MG63 (cell line): ENCODE measurements at regions not wholly inside any gene's neighbourhood (a gene's known extent, or its start where the extent isn't known, plus 50 kb on each side); places are given as distances from the start of the nearest gene placed in this dataset.
"Not testable (repeated sequence)": the region's sequence is repeated elsewhere in the genome, so short reads cannot be mapped to it uniquely, and the experiment has no call there.

ENCODE experiments used
- DNase-seq: peaks from one replicate; pipeline ENCODE4 v3.0.0-alpha.2; 2020
- H3K27me3 ChIP-seq: fragments of 250-450 bp; sonication (Bioruptor Pico); 2 replicates; pipeline ENCODE4 v1.5.1; 2020; ENCODE audit warnings: mild to moderate bottlenecking, moderate library complexity
- H3K36me3 ChIP-seq: fragments of 250-450 bp; sonication (Bioruptor Pico); 2 replicates; pipeline ENCODE4 v1.5.1; 2020; ENCODE audit warnings: mild to moderate bottlenecking, moderate library complexity
- H3K4me3 ChIP-seq: fragments of 250-450 bp; sonication (Bioruptor Pico); 2 replicates; pipeline ENCODE4 v1.5.1; 2020; ENCODE audit warnings: mild to moderate bottlenecking, moderate library complexity
- H3K9me3 ChIP-seq: fragments of 250-450 bp; sonication (Bioruptor Pico); 2 replicates; pipeline ENCODE4 v1.5.1; 2020; ENCODE audit warnings: mild to moderate bottlenecking, moderate library complexity

DNA sequence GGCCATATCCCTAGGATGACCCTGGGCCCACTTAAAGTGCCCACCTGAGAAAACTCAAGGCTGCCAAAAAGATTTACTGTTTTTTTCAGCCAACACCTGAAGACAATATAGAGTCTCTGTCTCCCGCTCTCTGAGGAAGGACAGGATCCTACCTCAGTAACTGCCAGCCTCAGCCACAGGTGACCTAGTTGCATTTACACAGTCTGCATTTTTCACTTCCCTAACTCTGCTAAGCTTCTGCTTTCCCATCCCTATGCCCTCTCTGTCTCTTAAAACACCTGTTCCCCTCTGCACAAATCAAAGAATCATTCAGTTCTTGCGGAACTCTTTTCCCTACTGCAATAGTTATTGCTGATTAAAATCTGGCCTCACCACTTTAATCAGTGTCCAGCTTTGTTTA, 609.5 kb downstream of the UQCRFS1 start:
- Histone ChIP-seq H3K4me3 (no peak overlapping the region), H3K9me3 (no peaks in the 10 kb centered on the region), H3K36me3 (no peaks in the 10 kb centered on the region), H3K27me3 (no peaks in the 10 kb centered on the region)
- DNase-seq = no peak

DNA sequence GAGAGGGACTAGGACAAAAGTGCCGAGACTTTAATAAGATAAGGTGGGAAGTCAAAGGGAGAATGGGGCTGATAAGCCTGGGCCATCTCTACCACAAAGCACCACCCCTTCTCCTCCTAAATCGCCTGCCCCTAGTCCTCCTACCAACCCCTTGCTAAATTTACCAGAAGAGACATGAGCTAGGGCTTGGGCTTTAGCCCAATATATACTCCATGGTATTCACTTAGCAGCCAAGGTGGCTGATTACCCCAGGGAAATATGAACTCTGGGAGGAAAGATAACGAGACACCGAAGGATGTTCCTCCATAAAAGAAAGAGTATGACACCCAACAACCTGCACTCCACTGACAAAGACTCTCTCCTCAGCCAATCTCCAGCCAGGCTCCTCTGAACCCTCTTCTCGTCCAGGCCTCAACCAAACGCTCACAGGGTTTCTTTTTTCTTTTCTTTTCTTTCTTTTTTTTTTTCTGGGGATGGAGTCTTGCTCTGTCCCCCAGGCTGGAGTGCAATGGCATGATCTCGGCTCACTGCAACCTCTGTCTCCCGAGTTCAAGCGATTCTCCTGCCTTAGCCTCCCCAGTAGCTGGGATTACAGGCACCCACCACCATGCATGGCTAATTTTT, 610.2 kb downstream of the UQCRFS1 start:
- Histone ChIP-seq H3K9me3 (no peaks in the 10 kb centered on the region), H3K4me3 (no peak overlapping the region), H3K36me3 (no peaks in the 10 kb centered on the region), H3K27me3 (no peaks in the 10 kb centered on the region)
- no peak for DNase-seq

- no peaks in the 10 kb centered on the region for H3K36me3 ChIP-seq
- DNase-seq = no peak
- H3K9me3 ChIP-seq = no peaks in the 10 kb centered on the region
- H3K27me3 ChIP-seq = no peaks in the 10 kb centered on the region
- H3K4me3 ChIP-seq = no peak overlapping the region
Observed at GRCh38 chr19:28601723-28602440, 611.1 kb downstream of the UQCRFS1 start.

GRCh38 chr19:28598861-28599260, 614.1 kb downstream of the UQCRFS1 start:
- Histone ChIP-seq H3K4me3 (no peak overlapping the region), H3K36me3 (no peaks in the 10 kb centered on the region), H3K9me3 (no peaks in the 10 kb centered on the region), H3K27me3 (no peaks in the 10 kb centered on the region)
- no peak for DNase-seq

DNA sequence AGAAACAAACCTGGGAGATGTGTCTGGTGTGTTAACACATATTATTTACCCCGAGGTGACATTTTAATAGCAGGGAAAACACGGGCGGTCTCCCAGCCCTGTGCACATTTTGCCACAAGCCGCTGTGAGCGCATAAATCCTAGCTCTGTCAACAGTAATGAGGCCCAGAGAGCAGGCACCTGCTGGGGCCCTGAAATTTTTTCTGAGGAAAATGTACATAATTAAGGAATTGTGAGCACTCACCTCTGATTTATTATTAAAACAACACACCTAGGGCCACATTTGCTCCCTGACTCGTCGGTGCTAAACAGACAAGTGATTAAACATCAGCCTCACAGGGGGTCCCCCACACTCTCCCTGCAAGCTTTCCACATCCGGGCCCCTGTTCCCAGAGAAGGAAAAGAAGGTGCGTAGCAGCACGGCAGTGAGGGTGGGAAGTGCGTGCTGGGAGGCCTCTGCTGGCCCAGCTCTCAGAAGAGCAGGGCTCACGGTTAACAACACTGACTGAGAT, 616.3 kb downstream of the UQCRFS1 start:
- Histone ChIP-seq H3K9me3 (no peaks in the 10 kb centered on the region), H3K36me3 (no peaks in the 10 kb centered on the region), H3K27me3 (no peaks in the 10 kb centered on the region), H3K4me3 (no peak overlapping the region)
- DNase-seq = no peak

DNA sequence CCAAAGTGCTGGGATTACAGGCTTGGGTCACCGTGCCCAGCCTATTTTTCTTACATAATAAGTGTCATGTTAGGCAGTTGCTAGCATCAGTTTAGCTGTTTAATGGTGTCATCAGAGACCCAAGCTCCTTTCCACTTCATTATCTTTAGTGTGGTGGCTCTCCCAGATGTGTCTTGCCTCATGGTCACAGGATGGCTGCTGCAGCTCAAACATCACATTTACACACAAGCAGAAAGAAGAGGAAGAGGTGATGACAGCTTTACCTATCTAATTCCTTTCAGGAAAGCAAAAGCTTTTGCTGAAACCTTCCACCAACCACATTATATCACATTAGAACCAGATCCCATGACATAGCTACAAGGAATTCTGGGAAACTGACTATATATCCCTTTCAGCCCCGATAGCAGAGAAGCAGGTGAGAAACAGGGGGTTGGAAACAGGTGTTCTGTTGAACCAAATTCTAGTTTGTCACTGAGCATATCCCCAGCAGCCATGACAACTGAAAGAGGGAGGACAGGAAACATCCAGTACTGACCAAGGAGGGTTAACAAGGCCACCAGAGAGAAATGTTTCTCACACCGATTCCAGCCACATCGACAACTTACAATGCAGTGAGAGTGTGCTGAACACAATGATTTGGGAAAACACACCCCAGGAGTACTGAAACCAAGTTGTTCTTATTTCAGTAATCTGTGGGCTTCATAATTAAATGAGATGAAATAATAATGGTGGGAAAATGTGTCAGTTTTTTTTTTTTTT, 617.0 kb downstream of the UQCRFS1 start:
- no peaks in the 10 kb centered on the region for H3K36me3 ChIP-seq
- DNase-seq = no peak

DNA sequence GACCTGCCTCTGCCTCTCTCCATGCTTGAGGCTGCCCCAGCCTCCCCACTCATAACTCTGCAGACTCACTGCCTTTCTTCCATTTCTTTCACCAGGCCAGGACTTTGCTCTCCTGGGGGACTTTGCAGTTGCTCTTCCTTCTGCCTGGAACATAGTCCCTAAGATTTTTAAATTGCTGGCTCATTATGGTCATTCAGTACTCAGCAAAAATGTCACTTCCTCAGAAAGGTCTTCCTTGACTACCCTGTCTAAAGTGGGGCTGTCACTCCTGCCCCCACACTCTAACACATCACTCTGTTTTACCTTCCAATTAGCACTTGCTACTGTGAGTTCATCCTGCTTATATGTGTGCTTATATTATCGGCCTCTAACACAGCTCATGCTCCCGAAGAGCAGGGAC, 618.2 kb downstream of the UQCRFS1 start:
- H3K27me3 ChIP-seq = no peaks in the 10 kb centered on the region
- no peaks in the 10 kb centered on the region for H3K36me3 ChIP-seq
- no peak for DNase-seq
- no peaks in the 10 kb centered on the region for H3K9me3 ChIP-seq
- H3K4me3 ChIP-seq = no peak overlapping the region

More for the DNA sequence above, 617.0 kb downstream of the UQCRFS1 start:
- Histone ChIP-seq H3K9me3 (no peaks in the 10 kb centered on the region), H3K4me3 (no peak overlapping the region), H3K27me3 (no peaks in the 10 kb centered on the region)

- not testable (repeated sequence) for DNase-seq, H3K4me3 ChIP-seq, H3K9me3 ChIP-seq, H3K36me3 ChIP-seq, H3K27me3 ChIP-seq
Observed at GRCh38 chr19:28589991-28590411, 623.0 kb downstream of the UQCRFS1 start.

GRCh38 chr19:28586474-28586873, 626.5 kb downstream of the UQCRFS1 start:
- H3K36me3 ChIP-seq = no peaks in the 10 kb centered on the region
- no peaks in the 10 kb centered on the region for H3K9me3 ChIP-seq
- DNase-seq = no peak

GRCh38 chr19:28585796-28586195, 627.2 kb downstream of the UQCRFS1 start:
- Histone ChIP-seq H3K9me3 (no peaks in the 10 kb centered on the region), H3K36me3 (no peaks in the 10 kb centered on the region), H3K4me3 (no peak overlapping the region), H3K27me3 (no peaks in the 10 kb centered on the region)
- DNase-seq = no peak

More at GRCh38 chr19:28586474-28586873, 626.5 kb downstream of the UQCRFS1 start:
- no peak overlapping the region for H3K4me3 ChIP-seq
- H3K27me3 ChIP-seq = no peaks in the 10 kb centered on the region

GRCh38 chr19:28583713-28584112, 629.2 kb downstream of the UQCRFS1 start:
- no peak for DNase-seq
- Histone ChIP-seq H3K4me3 (no peak overlapping the region), H3K9me3 (no peaks in the 10 kb centered on the region), H3K27me3 (no peaks in the 10 kb centered on the region), H3K36me3 (no peaks in the 10 kb centered on the region)

DNA sequence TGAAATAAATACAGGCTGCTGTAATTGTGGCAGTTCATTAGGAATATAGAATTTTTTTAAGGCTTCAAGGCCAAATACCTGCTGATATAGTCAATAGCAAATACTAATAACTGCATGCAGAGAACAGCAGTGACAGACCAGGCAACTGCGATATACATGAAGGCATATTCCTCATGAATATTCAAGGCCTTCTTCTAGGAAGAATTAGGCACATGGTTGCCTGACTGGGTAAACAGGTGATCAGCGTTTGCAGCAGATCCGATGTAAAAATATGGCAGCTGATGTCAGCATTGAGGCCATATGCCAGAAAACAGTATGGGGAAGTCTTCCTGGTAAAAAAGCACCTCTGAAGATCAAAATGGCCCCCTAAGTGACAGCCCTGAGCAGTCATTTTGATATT, 629.7 kb downstream of the UQCRFS1 start:
- Histone ChIP-seq H3K36me3 (no peaks in the 10 kb centered on the region), H3K27me3 (no peaks in the 10 kb centered on the region), H3K4me3 (no peak overlapping the region), H3K9me3 (no peaks in the 10 kb centered on the region)
- DNase-seq = no peak

- Histone ChIP-seq H3K27me3 (no peaks in the 10 kb centered on the region), H3K36me3 (no peaks in the 10 kb centered on the region), H3K9me3 (no peaks in the 10 kb centered on the region), H3K4me3 (no peak overlapping the region)
- no peak for DNase-seq
Observed at GRCh38 chr19:28582796-28583195, 630.2 kb downstream of the UQCRFS1 start.

- no peaks in the 10 kb centered on the region for H3K36me3 ChIP-seq
- no peaks in the 10 kb centered on the region for H3K27me3 ChIP-seq
- H3K9me3 ChIP-seq = no peaks in the 10 kb centered on the region
- DNase-seq = no peak
- H3K4me3 ChIP-seq = no peak overlapping the region
Observed at GRCh38 chr19:28582344-28582743, 630.6 kb downstream of the UQCRFS1 start.

- Histone ChIP-seq H3K9me3 (no peaks in the 10 kb centered on the region), H3K4me3 (no peak overlapping the region), H3K36me3 (no peaks in the 10 kb centered on the region), H3K27me3 (no peaks in the 10 kb centered on the region)
- no peak for DNase-seq
Observed at GRCh38 chr19:28581468-28581770, 631.5 kb downstream of the UQCRFS1 start.

DNA sequence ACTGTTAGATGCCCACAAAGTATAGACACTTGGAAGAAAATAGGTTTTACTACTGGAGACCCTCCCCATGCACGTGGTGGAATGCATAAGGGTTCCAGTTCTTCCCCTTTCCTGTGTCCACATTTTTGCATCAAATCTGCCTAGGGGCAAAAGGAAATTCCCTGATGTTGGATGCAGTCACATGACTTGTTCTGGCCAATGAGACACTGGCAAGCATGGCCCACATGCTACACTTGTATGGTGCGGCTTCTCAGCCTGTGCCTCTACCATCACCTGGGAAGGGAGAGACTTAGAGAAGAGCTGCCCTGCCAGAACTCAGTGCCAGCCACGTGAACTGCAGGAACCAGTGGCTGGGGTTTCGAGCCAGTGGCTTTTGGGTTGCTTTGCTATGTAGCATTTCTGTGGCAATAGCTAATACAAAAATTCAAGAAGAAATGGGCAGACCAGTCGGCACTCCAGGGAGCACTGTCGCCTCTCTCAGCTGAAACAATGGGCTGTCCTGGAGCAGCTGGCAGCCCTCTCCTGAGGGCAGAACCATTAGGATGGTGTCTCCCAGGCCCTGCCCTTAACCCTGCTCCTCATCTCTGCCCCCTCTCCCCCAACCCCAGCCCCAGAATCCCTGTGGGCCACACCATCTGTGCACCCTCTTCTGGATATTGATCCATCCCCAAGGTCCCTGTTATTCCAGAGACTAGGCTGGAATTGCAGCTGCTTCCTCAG, 634.0 kb downstream of the UQCRFS1 start:
- no peak for DNase-seq
- Histone ChIP-seq H3K27me3 (no peaks in the 10 kb centered on the region), H3K9me3 (no peaks in the 10 kb centered on the region), H3K4me3 (no peak overlapping the region), H3K36me3 (no peaks in the 10 kb centered on the region)

GRCh38 chr19:28578208-28578607, 634.7 kb downstream of the UQCRFS1 start:
- no peak for DNase-seq
- Histone ChIP-seq H3K4me3 (no peak overlapping the region), H3K27me3 (no peaks in the 10 kb centered on the region), H3K36me3 (no peaks in the 10 kb centered on the region), H3K9me3 (no peaks in the 10 kb centered on the region)
